Smooth muscle cell (in vitro differentiated cells): ENCODE measurements at regions not wholly inside any gene's neighbourhood (a gene's known extent, or its start where the extent isn't known, plus 50 kb on each side); places are given as distances from the start of the nearest gene placed in this dataset.
A peak's percentile ranks its signal among the peaks of the same experiment; 100 is the strongest.

Experiments
- DNase-seq: peaks from one replicate; lab custom pipeline; 2025; ENCODE audit not compliant: unreplicated experiment; lab: John Stamatoyannopoulos, UW
- H2AFZ ChIP-seq: fragments of 200-600 bp; sonication (generic); 2 replicates; pipeline ENCODE4 v1.6.0; 2016; ENCODE audit warnings: antibody characterized with exemption, low read depth, mild to moderate bottlenecking
- H3F3A ChIP-seq: fragments of 200-600 bp; sonication (generic); 2 replicates; pipeline ENCODE4 v1.6.0; 2017; ENCODE audit warnings: antibody characterized with exemption, low read depth
- H3K27ac ChIP-seq: fragments of 200-600 bp; sonication (generic); 2 replicates; pipeline ENCODE4 v1.5.1; 2016; ENCODE audit warnings: low read depth, mild to moderate bottlenecking
- H3K27me3 ChIP-seq: fragments of 200-600 bp; sonication (generic); 2 replicates; pipeline ENCODE4 v1.6.1; 2016; ENCODE audit warnings: low read depth, mild to moderate bottlenecking
- H3K36me3 ChIP-seq: fragments of 200-600 bp; sonication (generic); 2 replicates; pipeline ENCODE4 v1.5.1; 2016; ENCODE audit warnings: low read depth
- H3K4me1 ChIP-seq: fragments of 200-600 bp; sonication (generic); 2 replicates; pipeline ENCODE4 v1.5.1; 2016; ENCODE audit warnings: low read depth
- H3K4me2 ChIP-seq: fragments of 200-600 bp; sonication (generic); 2 replicates; pipeline ENCODE4 v1.6.0; 2016; ENCODE audit warnings: mild to moderate bottlenecking
- H3K4me3 ChIP-seq: fragments of 200-600 bp; sonication (generic); 2 replicates; pipeline ENCODE4 v1.5.1; 2016; ENCODE audit warnings: mild to moderate bottlenecking
- H3K79me2 ChIP-seq: fragments of 200-600 bp; sonication (generic); 2 replicates; pipeline ENCODE4 v1.6.0; 2016; ENCODE audit warnings: low read depth, mild to moderate bottlenecking
- H3K9ac ChIP-seq: fragments of 200-600 bp; sonication (generic); 2 replicates; pipeline ENCODE4 v1.6.0; 2016; ENCODE audit warnings: low read depth
- H3K9me3 ChIP-seq: fragments of 200-600 bp; sonication (generic); replicated peaks from 2 replicates; pipeline ENCODE4 v1.5.1; 2016; ENCODE audit warnings: low read depth
- H4K20me1 ChIP-seq: fragments of 200-600 bp; sonication (generic); 2 replicates; pipeline ENCODE4 v1.6.0; 2016; ENCODE audit warnings: low read depth
- WGBS: methylation state at CpG from one replicate; pipeline ENCODE4 v1.1.7; 2016; ENCODE audit warnings: low lambda C conversion rate; 5-methylcytosine and 5-hydroxymethylcytosine counted together
- TF ChIP-seq, protein P1 (sequence below): fragments of 200-600 bp; sonication (generic); IDR thresholded peaks from 2 replicates; pipeline ENCODE4 v1.5.1; 2017; ENCODE audit warnings: borderline replicate concordance, mild to moderate bottlenecking, antibody characterized with exemption; ENCODE audit not compliant: insufficient read depth, poor library complexity, severe bottlenecking

DNA sequence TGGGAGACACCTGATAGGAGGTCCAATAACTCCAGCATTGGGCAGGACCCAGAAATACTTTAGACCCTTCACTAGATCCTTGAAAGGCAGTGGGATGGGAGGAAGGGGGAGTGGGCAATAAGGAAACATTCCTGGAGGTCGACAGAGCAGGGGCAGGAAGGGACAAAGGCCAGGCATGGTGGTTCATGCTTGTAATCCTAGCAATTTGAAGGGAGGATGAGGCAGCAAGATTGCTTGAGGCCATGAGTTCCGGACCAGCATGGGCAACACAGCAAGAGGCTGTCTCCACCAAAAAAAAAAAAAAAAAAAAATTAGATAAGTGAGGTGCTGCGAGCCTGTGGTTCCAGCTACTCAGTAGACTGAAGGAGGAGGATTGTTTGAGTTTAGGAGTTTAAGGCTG is 134.9 kb downstream of the JCAD start:
- no peak overlapping the region for H3K9ac ChIP-seq
- H3K4me1 ChIP-seq: peaks cover 4% of the 10 kb centered on the region
- no peak overlapping the region for H2AFZ ChIP-seq
- no peaks in the 10 kb centered on the region for H3K36me3 ChIP-seq
- no peak overlapping the region for H3K4me3 ChIP-seq
- TF ChIP-seq, protein P1, sequence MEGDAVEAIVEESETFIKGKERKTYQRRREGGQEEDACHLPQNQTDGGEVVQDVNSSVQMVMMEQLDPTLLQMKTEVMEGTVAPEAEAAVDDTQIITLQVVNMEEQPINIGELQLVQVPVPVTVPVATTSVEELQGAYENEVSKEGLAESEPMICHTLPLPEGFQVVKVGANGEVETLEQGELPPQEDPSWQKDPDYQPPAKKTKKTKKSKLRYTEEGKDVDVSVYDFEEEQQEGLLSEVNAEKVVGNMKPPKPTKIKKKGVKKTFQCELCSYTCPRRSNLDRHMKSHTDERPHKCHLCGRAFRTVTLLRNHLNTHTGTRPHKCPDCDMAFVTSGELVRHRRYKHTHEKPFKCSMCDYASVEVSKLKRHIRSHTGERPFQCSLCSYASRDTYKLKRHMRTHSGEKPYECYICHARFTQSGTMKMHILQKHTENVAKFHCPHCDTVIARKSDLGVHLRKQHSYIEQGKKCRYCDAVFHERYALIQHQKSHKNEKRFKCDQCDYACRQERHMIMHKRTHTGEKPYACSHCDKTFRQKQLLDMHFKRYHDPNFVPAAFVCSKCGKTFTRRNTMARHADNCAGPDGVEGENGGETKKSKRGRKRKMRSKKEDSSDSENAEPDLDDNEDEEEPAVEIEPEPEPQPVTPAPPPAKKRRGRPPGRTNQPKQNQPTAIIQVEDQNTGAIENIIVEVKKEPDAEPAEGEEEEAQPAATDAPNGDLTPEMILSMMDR: no peak
- no peak overlapping the region for H3K27ac ChIP-seq
- H4K20me1 ChIP-seq: no peaks in the 10 kb centered on the region
- H3F3A ChIP-seq: no peaks in the 10 kb centered on the region
- H3K4me2 ChIP-seq: no peak overlapping the region
- WGBS: 91% methylated on average over 3 of the region's 3 CpGs
- no peak for DNase-seq
- no peaks in the 10 kb centered on the region for H3K9me3 ChIP-seq
- peaks cover 8% of the 10 kb centered on the region for H3K27me3 ChIP-seq
- no peaks in the 10 kb centered on the region for H3K79me2 ChIP-seq

DNA sequence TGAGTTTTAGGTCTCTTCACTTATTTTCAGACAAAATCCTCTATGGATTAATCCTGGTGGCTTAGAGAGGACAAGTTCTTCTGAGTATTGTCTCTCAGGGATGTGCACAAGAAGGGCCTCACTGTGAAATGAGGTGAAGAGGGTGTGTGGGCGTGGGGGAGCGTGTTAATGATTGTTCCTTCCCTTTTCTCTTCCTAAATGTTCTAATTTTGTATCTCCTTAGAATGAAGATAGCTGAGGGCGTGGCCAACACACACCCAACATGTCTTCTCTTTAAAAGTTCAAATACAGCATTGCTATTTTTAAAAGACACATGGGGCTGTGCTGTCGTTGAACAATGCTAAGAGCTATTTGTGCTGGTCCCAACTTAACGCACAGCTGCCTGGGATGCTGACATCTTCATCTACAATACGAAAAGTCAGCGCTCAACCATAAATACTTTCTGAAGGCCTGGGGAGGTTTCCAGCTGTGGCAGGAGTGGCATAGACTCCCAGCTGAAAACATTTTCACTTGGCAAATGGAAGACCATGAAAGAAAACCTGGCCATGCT is 135.9 kb downstream of the JCAD start:
- Histone ChIP-seq H3K79me2 (no peaks in the 10 kb centered on the region), H3K36me3 (no peaks in the 10 kb centered on the region), H3K4me3 (no peak overlapping the region), H3F3A (no peaks in the 10 kb centered on the region), H3K9ac (no peak overlapping the region), H3K4me1 (peaks cover 4% of the 10 kb centered on the region), H2AFZ (no peak overlapping the region), H3K27ac (no peak overlapping the region), H3K4me2 (no peak overlapping the region), H3K27me3 (peaks cover 14% of the 10 kb centered on the region), H4K20me1 (no peaks in the 10 kb centered on the region), H3K9me3 (no peaks in the 10 kb centered on the region)
- WGBS: 92% methylated on average over 7 of the region's 7 CpGs
- TF ChIP-seq, protein P1: no peak
- DNase-seq: no peak

DNA sequence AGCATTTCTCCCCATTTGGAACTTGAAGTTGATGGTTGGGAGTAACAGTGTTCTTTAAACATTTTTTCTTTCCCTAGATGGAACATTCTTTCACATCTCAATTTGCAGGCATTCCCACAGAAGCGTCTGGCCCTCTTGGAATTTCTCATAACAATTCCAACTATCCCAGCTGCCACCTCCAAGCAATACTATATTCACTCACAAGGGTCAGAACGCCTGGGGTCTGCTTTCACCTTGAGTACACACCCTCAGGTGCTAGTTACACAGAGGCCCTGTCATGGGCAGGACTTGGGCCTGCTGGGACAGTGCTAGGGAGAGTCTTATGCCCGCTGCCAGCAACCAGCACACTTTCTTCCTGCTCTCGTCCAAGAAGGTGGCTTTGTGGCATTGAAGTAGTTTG is 136.5 kb downstream of the JCAD start:
- H3K27me3 ChIP-seq: peaks cover 14% of the 10 kb centered on the region

More for the DNA sequence above, 136.5 kb downstream of the JCAD start:
- H4K20me1 ChIP-seq: no peaks in the 10 kb centered on the region
- no peak overlapping the region for H3K9ac ChIP-seq
- no peaks in the 10 kb centered on the region for H3K9me3 ChIP-seq
- peaks cover 4% of the 10 kb centered on the region for H3K4me1 ChIP-seq
- no peak for DNase-seq
- H3K27ac ChIP-seq: no peak overlapping the region
- no peaks in the 10 kb centered on the region for H3F3A ChIP-seq
- TF ChIP-seq, protein P1: no peak
- H3K79me2 ChIP-seq: no peaks in the 10 kb centered on the region
- no peak overlapping the region for H2AFZ ChIP-seq
- peak overlapping the region; percentile 25 for H3K4me2 ChIP-seq
- 47% methylated on average over 4 of the region's 4 CpGs for WGBS
- H3K4me3 ChIP-seq: no peak overlapping the region
- no peaks in the 10 kb centered on the region for H3K36me3 ChIP-seq
